DMS153 treated with DMSO at 0.1 percent for 48 hours (cell line): ENCODE measurements at regions not wholly inside any gene's neighbourhood (a gene's known extent, or its start where the extent isn't known, plus 50 kb on each side); places are given as distances from the start of the nearest gene placed in this dataset.
"Not testable (repeated sequence)": the region's sequence is repeated elsewhere in the genome, so short reads cannot be mapped to it uniquely, and the experiment has no call there.

Experiments used
- DNase-seq: peaks from one replicate; lab custom pipeline; 2025; ENCODE audit not compliant: unreplicated experiment; lab: John Stamatoyannopoulos, UW

DNA sequence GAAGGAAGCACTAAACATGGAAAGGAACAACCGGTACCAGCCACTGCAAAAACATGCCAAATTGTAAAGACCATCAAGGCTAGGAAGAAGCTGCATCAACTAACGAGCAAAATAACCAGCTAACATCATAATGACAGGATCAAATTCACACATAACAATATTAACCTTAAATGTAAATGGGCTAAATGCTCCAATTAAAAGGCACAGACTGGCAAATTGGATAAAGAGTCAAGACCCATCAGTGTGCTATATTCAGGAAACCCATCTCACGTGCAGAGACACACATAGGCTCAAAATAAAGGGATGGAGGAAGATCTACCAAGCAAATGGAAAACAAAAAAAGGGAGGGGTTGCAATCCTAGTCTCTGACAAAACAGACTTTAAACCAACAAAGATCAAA lies 126.3 kb upstream of the CAV2 start:
- not testable (repeated sequence) for DNase-seq

- no peak for DNase-seq
Measured at GRCh38 chr7:116377721-116378120, 121.8 kb upstream of the CAV2 start.

- DNase-seq: no peak
Measured at GRCh38 chr7:116380025-116380424, 119.5 kb upstream of the CAV2 start.

DNA sequence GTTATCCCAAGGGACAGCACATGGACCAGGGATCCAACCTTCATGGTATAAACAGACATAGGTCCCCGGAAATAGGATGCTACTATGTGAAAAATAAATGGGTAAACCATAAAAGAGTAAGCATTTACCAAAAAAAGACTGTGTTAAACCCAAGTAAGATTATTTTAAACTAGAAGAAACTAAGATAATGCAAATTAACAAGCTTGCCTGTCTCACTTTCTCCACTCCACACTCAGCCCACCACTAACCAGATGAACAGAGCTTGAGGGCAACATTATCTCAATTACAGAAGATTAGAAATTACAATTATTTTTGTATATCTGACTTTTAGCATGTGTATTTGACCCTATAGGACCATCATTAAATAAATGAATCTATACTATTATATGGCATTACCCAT lies 117.2 kb upstream of the CAV2 start:
- no peak for DNase-seq

DNA sequence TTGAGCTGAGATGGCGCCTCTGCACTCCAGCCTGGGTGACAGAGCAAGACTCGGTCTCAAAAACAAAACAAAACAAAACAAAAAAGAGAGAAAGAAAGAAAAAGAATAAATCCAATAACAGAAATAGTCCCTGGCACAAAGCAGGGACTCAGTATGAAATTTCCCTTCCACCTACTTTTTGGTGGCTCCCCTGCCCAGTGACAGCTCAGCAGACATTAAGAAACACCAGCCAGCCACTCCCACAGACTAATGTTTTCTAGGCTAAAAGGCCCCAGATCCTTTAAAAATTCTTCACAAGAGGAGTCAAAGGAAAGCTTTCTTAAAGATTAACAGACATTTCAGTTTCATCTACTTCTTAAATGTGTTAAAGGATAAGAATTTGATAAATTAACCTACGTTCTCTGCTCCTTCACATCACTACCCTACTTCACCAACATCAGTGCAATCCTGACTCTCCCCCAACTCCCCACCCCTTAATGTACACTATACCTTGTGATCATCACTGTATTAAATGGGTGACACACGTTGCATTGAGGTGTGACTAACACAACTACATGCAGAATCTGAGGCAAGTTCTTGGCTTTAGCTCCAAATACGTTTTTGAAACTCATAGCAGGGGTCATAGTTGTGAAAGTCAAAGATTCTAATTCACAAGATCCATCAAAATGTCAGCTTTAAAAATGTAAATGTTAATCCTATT lies 114.5 kb upstream of the CAV2 start:
- no peak for DNase-seq

DNA sequence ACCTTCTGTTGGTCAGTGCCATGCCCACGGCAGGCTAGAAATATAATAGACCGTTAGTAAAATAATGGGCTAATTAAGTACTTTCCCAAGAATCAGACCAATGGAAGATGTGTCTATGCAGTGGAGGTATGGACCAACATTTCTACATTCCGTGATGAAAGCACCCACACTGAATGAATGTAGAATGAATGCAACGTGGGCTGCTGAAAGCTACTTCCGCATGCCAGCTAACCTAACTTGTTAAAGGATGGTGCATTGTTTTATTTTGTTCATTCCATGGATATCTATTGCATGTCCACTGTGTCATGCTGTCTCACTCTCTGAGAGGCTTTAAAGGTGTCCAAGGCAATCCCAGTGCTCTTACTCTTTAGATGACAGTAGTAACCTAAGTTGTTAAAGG lies 112.9 kb upstream of the CAV2 start:
- DNase-seq: no peak

DNA sequence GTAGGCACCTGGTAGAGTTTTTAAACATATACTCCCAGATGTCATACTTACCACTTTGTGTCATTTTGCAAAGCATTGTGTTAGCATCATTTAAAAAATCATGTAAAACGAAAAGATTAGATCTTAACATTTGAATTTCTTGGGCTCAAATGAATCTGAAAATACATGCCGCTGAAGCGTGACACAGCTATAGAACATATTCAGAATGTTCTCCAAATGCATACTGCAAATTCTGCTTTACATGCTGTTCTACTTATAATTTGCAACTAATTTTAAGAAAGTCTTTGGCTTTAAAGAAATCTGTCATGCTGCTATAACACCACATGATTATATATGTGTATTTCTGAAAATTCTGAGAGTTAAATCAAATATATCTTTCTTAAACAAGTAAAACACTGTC lies 109.2 kb upstream of the CAV2 start:
- no peak for DNase-seq

- DNase-seq: no peak
Measured at GRCh38 chr7:116392806-116393205, 106.7 kb upstream of the CAV2 start.

DNA sequence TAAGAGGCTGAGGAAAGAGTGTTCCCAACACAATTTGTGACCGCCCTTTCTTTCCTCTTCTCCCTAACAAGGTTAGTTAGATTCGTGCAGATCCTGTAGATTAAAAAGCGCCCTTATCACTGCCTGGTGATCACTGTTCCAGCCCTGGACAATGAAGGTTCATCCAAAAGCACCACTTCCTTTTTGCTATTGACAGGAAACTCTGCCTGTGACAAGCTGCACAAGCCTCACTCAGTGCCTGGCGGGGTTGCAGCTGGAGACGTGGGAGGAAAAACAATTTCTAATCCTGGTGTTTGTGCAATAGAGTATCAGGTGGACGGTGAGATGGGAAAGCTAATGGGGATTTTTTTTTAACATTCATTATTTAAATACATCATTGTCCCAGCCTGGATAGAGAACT lies 105.9 kb upstream of the CAV2 start:
- DNase-seq: no peak

- no peak for DNase-seq
Measured at GRCh38 chr7:116394106-116394505, 105.4 kb upstream of the CAV2 start.

DNA sequence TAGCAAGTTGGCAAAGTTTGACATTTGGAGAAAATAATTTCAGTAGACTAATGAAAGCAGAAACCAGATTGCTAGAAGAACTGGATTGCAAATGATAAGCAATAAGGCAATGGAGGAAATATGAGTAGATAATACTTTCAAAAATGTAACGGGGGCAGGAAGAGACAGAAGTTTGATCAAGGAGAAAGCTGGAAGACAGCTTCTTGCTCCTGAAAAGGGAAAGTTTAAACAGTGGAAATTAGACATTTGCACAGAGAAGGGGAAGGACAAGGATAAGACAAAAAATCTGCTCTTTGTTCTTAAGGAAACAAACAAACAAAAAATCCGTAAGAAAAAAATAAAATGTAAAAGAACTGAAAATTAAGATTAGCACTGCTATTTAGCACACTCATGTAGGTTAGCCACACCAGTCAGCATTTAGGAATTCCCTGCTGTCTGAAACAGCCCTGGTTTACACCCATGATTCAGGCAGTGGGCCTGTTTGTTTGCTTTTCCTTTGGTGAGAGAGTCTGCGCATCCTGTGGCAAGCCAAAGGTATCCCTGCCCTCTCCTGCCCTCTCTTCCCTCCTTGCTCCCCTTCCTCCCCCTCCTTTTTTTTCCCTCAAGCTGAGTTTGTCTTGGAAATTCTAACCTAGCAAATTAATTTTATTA lies 104.3 kb upstream of the CAV2 start:
- no peak for DNase-seq

GRCh38 chr7:116398672-116399071 lies 100.9 kb upstream of the CAV2 start:
- DNase-seq: no peak

- DNase-seq: no peak
Measured at GRCh38 chr7:116399819-116400218, 99.7 kb upstream of the CAV2 start.

DNA sequence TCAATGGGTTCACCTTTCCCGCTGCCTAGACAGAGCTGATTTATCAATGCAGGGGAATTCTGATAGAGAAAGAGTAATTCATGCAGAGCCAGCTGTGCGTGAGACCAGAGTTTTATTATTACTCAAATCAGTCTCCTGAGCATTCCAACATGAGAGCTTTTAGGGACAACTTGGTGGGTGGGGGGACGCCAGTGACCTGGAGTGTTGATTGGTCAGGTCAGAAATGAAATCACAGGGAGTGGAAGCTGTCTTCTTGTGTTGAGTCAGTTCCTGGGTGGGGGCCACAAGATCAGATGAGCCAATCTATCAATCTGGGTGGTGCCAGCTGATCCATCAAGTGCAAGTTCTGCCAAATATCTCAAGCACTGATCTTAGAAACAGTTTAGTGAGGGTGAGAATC lies 99.0 kb upstream of the CAV2 start:
- DNase-seq: no peak

DNA sequence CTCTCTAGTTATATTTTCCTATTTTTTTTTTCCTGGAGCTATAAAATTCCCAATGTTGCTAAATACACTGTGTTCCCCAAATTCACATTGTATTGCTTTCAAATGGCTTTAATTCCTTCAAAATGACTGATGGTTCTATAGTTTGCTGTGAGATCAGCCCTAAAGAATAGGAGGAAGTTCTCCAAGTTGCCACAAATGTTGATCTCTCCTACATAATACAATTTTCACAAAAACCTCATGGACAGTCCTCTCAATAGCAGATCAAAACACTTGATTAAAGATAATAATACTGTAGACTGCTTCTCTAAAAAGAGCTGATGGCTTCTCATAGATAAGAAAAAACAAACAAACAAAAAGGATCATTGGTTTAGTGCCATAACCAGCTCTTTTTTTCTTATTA lies 97.8 kb upstream of the CAV2 start:
- DNase-seq: no peak

GRCh38 chr7:116403265-116403664 lies 96.3 kb upstream of the CAV2 start:
- DNase-seq: no peak

- no peak for DNase-seq
Measured at GRCh38 chr7:116404389-116404788, 95.1 kb upstream of the CAV2 start.

- DNase-seq: no peak
Measured at GRCh38 chr7:116405810-116406209, 93.7 kb upstream of the CAV2 start.

DNA sequence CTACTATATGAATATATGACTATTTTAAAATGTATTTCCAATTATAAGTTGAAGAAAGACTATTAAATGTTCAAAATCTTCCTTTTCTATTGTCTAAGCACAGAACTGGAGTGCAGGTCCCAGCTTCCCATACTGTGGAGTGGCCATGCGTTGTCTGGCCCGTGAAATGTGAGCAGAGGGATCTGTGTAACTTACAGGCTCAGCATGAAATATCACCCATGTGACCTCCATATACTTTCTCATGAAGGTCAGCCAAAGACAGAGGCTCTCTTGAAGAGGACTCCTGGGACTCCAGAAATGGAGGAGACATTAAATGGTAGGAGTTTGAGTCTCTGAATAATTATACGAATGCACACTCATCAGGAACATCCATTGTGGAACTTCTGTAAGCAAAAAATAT lies 92.4 kb upstream of the CAV2 start:
- DNase-seq: no peak

DNA sequence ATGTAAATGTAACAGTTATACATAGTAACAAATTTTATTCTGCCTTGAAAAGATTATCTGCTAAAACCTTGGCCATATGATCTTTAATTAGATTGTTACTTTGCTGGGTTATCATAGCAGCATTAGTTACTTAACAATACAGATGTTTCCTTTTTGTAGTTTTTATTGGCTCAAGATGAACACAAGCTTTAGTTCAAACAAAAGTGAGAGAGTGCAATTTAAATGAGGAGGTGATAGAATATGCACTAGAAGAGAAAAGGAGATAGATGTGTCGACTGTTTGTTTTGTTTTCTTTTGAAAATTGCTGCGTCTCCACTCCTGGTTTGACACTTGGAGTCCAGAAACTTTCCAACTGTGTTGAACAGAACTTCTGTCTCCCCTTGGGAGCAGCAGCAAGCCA lies 91.4 kb upstream of the CAV2 start:
- no peak for DNase-seq

- DNase-seq: not testable (repeated sequence)
Measured at GRCh38 chr7:116408831-116409453, 90.6 kb upstream of the CAV2 start.

DNA sequence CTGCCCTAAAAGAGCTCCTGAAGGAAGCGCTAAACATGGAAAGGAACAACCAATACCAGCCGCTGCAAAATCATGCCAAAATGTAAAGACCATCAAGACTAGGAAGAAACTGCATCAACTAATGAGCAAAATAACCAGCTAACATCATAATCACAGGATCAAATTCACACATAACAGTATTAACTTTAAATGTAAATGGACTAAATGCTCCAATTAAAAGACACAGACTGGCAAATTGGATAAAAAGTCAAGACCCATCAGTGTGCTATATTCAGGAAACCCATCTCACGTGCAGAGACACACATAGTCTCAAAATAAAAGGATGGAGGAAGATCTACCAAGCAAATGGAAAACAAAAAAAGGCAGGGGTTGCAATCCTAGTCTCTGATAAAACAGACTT lies 88.8 kb upstream of the CAV2 start:
- not testable (repeated sequence) for DNase-seq
